ENCODE measurements at regions not wholly inside any gene's neighbourhood (a gene's known extent, or its start where the extent isn't known, plus 50 kb on each side); places are given as distances from the start of the nearest gene placed in this dataset.
"Not testable (repeated sequence)": the region's sequence is repeated elsewhere in the genome, so short reads cannot be mapped to it uniquely, and the experiment has no call there.

- H3K36me3 Mint-ChIP-seq (ENCODE audit: insufficient read depth, unreplicated experiment) = no peaks in the 10 kb centered on the region
- BruUV-seq (replicated peaks) = no TSS peak
- no peak overlapping the region for H3K4me3 Mint-ChIP-seq (ENCODE audit: unreplicated experiment)
- no peak overlapping the region for H3K27ac Mint-ChIP-seq (ENCODE audit: unreplicated experiment)
- no peak for TF ChIP-seq CTCF (IDR thresholded peaks at IDR 0.05; ENCODE audit: insufficient read depth in 1 of 2, low read depth in 1 of 2, low read length in 1 of 2, severe bottlenecking in 1 of 2, unreplicated experiment in 1 of 2)
- ChIA-PET CTCF (no interaction called here), POLR2A (no interaction called here)
- H3K27me3 Mint-ChIP-seq (ENCODE audit: insufficient read depth, unreplicated experiment) = peaks cover 3% of the 10 kb centered on the region
- Histone ChIP-seq H3K36me3 (ENCODE audit: control insufficient read depth, insufficient read depth, low read length) (no peaks in the 10 kb centered on the region), H3K9me3 (no peaks in the 10 kb centered on the region), H3K27me3 (replicated peaks; ENCODE audit: control insufficient read depth, insufficient read depth, low read length) (no peaks in the 10 kb centered on the region), H3K4me1 (no peaks in the 10 kb centered on the region), H3K4me3 (ENCODE audit: low read depth, low read length) (no peak overlapping the region)
- DNase-seq = no peak
- no peaks in the 10 kb centered on the region for H3K4me1 Mint-ChIP-seq (ENCODE audit: low read depth, unreplicated experiment)
- no peaks in the 10 kb centered on the region for H3K9me3 Mint-ChIP-seq (ENCODE audit: unreplicated experiment)
- intact Hi-C loops (cut with micrococcal nuclease; ENCODE audit: unreplicated experiment) = no loop called here
Observed at GRCh38 chr15:26261413-26261812, 398.3 kb upstream of the ATP10A start.

- Histone ChIP-seq H3K9me3 (no peaks in the 10 kb centered on the region), H3K27me3 (replicated peaks; ENCODE audit: control insufficient read depth, insufficient read depth, low read length) (no peaks in the 10 kb centered on the region), H3K4me3 (ENCODE audit: low read depth, low read length) (no peak overlapping the region), H3K4me1 (no peaks in the 10 kb centered on the region), H3K36me3 (ENCODE audit: control insufficient read depth, insufficient read depth, low read length) (no peaks in the 10 kb centered on the region)
- DNase-seq = peak in 1 of 2 experiments; percentile 38
- peak; percentile 64 to 84 for TF ChIP-seq CTCF (IDR thresholded peaks at IDR 0.05; ENCODE audit: insufficient read depth in 1 of 2, low read depth in 1 of 2, low read length in 1 of 2, severe bottlenecking in 1 of 2, unreplicated experiment in 1 of 2)
- ChIA-PET POLR2A (no interaction called here), CTCF (no interaction called here)
- no peaks in the 10 kb centered on the region for H3K9me3 Mint-ChIP-seq (ENCODE audit: unreplicated experiment)
- no peaks in the 10 kb centered on the region for H3K4me1 Mint-ChIP-seq (ENCODE audit: low read depth, unreplicated experiment)
- peaks cover 3% of the 10 kb centered on the region for H3K27me3 Mint-ChIP-seq (ENCODE audit: insufficient read depth, unreplicated experiment)
- no peak overlapping the region for H3K4me3 Mint-ChIP-seq (ENCODE audit: unreplicated experiment)
- intact Hi-C loops (cut with micrococcal nuclease; ENCODE audit: unreplicated experiment) = loop anchor here (1.0 kb wide), 1 partner anchor 223 kb away; no protein-coding TSS in a partner anchor
- H3K27ac Mint-ChIP-seq (ENCODE audit: unreplicated experiment) = no peak overlapping the region
- H3K36me3 Mint-ChIP-seq (ENCODE audit: insufficient read depth, unreplicated experiment) = no peaks in the 10 kb centered on the region
- BruUV-seq (replicated peaks) = no TSS peak
Observed at GRCh38 chr15:26260517-26261133, 397.5 kb upstream of the ATP10A start.

- ChIA-PET CTCF (no interaction called here), POLR2A (no interaction called here)
- Mint-ChIP-seq H3K27me3 (ENCODE audit: insufficient read depth, unreplicated experiment) (peaks cover 3% of the 10 kb centered on the region), H3K27ac (ENCODE audit: unreplicated experiment) (no peak overlapping the region), H3K9me3 (ENCODE audit: unreplicated experiment) (no peaks in the 10 kb centered on the region), H3K4me1 (ENCODE audit: low read depth, unreplicated experiment) (no peaks in the 10 kb centered on the region), H3K36me3 (ENCODE audit: insufficient read depth, unreplicated experiment) (no peaks in the 10 kb centered on the region), H3K4me3 (ENCODE audit: unreplicated experiment) (no peak overlapping the region)
- intact Hi-C loops (cut with micrococcal nuclease; ENCODE audit: unreplicated experiment) = no loop called here
- Histone ChIP-seq H3K4me3 (ENCODE audit: low read depth, low read length) (no peak overlapping the region), H3K9me3 (no peaks in the 10 kb centered on the region), H3K36me3 (ENCODE audit: control insufficient read depth, insufficient read depth, low read length) (no peaks in the 10 kb centered on the region), H3K4me1 (no peaks in the 10 kb centered on the region), H3K27me3 (replicated peaks; ENCODE audit: control insufficient read depth, insufficient read depth, low read length) (no peaks in the 10 kb centered on the region)
- TF ChIP-seq CTCF (IDR thresholded peaks at IDR 0.05; ENCODE audit: insufficient read depth in 1 of 2, low read depth in 1 of 2, low read length in 1 of 2, severe bottlenecking in 1 of 2, unreplicated experiment in 1 of 2) = no peak
- no TSS peak for BruUV-seq (replicated peaks)
- no peak for DNase-seq
Observed at GRCh38 chr15:26259581-26259980, 396.5 kb upstream of the ATP10A start.

GRCh38 chr15:26244782-26245181 lies 381.7 kb upstream of the ATP10A start:
- H3K4me3 Mint-ChIP-seq (ENCODE audit: unreplicated experiment); H3K36me3 Mint-ChIP-seq (ENCODE audit: insufficient read depth, unreplicated experiment); H3K27me3 Mint-ChIP-seq (ENCODE audit: insufficient read depth, unreplicated experiment); H3K4me1 Mint-ChIP-seq (ENCODE audit: low read depth, unreplicated experiment); H3K27ac Mint-ChIP-seq (ENCODE audit: unreplicated experiment); H3K27me3 ChIP-seq (replicated peaks; ENCODE audit: control insufficient read depth, insufficient read depth, low read length); H3K4me1 ChIP-seq; DNase-seq; H3K9me3 ChIP-seq; intact Hi-C loops (cut with micrococcal nuclease; ENCODE audit: unreplicated experiment); BruUV-seq (replicated peaks); H3K36me3 ChIP-seq (ENCODE audit: control insufficient read depth, insufficient read depth, low read length); POLR2A ChIA-PET; H3K4me3 ChIP-seq (ENCODE audit: low read depth, low read length); CTCF ChIA-PET: not testable (repeated sequence)
- peaks cover 23% of the 10 kb centered on the region for H3K9me3 Mint-ChIP-seq (ENCODE audit: unreplicated experiment)

Data from Caco-2 (cell line).